HG03575 (cell line): ENCODE measurements at regions not wholly inside any gene's neighbourhood (a gene's known extent, or its start where the extent isn't known, plus 50 kb on each side); places are given as distances from the start of the nearest gene placed in this dataset.
"Not testable (repeated sequence)": the region's sequence is repeated elsewhere in the genome, so short reads cannot be mapped to it uniquely, and the experiment has no call there.

Experiments used
- ATAC-seq: cut with Tn5 transposase; IDR thresholded peaks from one replicate; pipeline ENCODE4 v1.9.1; 2021; ENCODE audit not compliant: unreplicated experiment, insufficient number of reproducible peaks, low FRiP score; ENCODE audit errors: extremely low read depth

DNA sequence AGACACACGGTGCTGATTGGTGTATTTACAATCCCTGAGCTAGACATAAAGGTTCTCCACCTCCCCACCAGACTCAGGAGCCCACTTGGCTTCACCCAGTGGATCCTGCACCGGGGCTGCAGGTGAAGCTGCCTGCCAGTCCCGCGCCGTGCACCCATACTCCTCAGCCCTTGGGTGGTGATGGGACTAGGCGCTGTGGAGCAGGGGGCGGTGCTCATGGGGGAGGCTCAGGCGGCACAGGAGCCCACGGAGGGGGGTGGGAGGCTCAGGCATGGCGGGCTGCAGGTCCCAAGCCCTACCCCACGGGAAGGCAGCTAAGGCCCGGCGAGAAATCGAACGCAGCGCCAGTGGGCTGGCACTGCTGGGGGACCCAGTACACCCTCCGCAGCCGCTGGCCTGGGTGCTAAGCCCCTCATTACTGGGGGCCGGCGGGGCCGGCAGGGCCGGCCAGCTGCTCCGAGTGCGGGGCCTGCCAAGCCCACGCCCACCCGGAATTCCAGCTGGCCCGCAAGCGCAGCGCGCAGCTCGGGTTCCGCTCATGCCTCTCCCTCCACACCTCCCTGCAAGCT lies 1447.2 kb downstream of the RAPGEF2 start:
- ATAC-seq = not testable (repeated sequence)

DNA sequence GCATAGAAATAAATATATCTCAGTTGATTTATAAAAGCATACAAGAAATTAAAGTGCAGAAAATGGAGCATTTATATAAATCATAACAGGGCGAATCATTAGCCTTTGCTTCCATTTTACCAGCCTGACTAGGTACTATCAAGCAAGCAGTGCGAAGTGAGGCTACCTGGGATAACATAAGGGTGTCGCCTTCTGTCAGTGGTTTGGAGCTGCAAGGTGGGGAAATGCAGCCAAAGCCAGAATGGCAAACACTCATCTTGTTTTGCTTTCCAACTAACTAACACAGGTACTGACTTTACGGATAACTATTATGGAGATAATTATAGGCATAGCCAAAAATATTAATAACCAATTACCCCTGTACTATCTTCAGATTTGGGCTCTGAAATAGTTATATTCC lies 1459.8 kb downstream of the RAPGEF2 start:
- no peak for ATAC-seq

DNA sequence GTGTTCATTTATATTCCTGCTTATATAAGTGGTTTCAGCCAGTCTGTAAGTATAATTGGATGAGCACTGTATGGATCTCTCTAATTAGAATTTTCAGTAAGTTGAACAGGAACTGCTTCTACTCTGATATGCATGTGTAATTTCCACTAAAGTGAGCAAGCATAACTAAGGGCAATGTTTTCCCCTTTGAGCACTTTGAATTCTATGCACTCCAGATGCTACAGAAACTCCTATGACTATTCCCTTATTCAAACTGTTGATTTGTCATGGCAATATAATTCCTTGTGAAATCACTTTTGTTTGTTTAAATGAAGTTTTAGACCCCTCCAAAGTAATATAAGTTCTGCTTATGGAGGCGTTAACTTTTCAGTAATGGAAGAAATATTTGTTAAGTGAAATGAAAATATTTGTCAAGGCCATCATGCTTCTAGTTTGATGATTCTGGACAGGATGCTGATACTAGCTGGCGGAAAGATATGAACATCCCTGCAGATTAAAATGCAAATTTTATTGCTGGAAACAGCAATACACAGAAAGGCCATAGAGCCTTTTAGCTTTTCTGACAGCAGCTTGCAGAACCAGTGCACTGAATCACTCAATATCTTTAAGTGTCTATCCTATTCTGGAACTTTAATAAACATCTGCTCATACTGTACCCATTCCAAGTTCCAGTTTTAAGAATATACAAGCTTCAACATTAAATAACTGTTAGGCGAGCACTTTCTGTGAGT lies 1460.8 kb downstream of the RAPGEF2 start:
- ATAC-seq = no peak

DNA sequence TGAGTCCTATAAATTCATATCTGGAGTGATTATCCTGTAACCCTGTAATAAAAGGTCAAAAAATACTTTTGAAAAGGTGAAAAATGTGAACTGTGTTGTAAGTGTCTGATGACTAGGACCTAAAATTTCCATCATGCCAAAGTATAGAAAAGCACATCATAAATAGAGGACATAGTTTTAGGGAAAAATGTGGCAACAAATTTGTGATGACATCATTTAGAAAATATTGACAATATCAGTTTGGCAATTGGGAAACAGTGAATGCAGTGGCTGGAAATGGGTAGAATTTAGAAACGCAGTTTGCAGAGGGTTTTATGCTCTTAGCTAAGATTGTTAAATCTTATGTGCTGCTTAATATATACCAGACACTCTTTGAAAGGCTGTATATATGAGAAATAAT lies 1464.8 kb downstream of the RAPGEF2 start:
- ATAC-seq = no peak

DNA sequence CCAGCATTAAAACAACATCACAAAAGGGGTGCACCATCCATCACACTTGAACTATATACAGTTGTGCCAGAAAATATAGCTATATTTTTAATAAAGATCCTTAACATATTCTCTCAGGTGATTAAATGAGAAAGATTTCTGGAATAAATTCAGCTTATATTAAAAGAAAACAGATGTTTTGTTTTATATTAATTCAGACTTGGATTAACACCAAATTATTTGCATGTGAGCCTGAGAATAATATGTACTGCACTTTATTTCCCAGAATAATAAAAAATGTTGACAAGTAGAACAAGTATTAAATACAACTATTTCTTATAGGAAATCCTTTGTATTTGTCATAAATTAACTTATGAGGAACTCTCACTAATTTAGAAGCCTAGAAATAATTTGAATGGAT lies 1467.4 kb downstream of the RAPGEF2 start:
- ATAC-seq = no peak

DNA sequence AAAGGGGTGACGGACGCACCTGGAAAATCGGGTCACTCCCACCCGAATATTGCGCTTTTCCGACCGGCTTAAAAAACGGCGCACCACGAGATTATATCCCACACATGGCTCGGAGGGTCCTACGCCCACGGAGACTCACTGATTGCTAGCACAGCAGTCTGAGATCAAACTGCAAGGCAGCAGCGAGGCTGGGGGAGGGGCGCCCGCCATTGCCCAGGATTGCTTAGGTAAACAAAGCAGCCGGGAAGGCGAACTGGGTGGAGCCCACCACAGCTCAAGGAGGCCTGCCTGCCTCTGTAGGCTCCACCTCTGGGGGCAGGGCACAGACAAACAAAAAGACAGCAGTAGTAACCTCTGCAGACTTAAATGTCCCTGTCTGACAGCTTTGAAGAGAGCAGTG lies 1471.4 kb downstream of the RAPGEF2 start:
- ATAC-seq = not testable (repeated sequence)

DNA sequence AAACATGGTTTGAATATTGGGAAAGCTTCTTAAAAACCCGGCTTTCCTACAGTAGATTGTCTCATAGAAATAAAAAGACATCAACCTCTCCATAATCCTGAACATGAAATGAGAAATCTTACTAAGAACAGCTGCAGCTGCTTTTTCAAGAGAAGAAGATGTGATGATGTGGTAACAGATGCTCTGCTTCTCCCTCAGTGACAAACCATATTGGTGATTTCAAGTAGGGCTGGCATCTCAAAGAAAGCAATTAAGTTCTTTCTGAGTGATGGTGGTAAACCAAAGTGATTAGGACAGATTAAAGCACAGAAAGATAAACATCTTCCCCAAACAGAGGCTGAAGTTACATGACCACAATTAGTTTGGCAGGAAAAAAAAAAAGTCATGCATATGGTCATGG lies 1477.7 kb downstream of the RAPGEF2 start:
- ATAC-seq = no peak

DNA sequence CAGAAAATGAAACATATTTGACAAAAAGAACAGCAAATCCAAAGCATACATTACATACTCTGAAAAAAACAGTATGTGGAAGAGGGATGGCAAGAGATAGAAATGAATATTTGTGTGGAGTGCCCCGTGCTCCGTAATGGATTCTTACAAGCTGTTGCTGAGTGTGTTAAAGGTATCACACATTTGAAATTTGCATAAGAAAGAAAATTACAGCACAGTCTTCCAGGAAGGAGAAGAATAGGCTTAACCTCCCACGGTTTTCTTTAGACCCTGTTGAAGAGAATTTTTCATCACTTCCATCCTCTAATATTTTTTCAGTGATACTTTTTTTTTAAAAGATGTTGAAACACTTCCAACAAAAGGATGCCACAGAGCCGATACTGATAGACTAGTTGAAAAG lies 1489.4 kb downstream of the RAPGEF2 start:
- no peak for ATAC-seq

DNA sequence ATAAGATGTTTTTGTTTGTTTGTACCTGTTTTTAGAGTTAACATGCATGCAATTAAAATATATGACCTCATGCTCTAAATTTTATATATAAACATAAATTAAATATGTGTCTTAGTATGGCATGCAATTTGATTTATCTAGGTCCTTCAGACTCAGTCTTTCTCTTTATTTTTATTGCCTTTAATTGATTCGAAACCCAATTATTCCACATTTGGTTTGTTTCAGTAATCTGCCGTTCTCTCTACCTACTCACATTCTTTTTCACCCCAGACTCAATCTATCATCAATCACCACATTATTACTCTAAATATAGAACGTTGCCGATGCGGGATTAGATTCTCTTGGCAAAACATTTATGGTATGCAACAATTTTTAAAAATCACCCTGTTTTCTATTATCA lies 1492.8 kb downstream of the RAPGEF2 start:
- no peak for ATAC-seq

DNA sequence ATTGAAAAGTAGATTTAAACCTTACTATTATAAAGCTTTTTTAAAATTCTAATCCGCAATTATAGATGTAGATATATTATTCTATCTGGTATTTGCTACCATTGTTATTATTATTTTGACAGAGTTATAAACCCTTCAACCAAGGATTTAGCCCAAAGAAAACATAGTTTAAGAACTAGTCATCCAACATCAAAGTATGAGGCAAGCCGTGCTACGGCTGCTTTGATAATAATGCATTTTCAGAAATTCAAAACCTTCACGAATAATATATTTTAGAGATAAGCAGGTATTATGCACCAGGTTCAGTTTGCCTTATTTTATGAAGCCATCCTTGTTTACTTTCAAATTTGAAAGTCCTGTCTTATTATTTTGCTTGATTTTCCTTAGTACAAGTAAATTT lies 1501.7 kb downstream of the RAPGEF2 start:
- ATAC-seq = no peak

DNA sequence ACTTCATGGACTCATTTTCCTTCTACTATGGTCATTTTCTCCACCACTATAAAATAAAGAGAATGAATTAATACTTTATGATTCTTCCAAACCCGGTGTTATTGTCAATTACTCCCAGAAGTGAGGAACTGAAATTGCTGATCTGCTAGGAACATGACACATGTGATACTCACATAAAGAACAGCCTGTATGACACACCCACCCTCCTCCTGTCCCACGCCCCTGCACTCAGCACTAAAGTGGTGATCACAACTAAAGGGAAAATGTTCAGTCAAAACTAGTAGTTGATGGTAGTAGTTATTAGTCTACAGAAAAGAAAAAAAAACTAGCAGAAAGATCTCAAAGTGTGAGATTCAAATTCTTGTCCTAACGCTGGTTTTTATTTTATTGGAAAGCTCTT lies 1508.3 kb downstream of the RAPGEF2 start:
- no peak for ATAC-seq

DNA sequence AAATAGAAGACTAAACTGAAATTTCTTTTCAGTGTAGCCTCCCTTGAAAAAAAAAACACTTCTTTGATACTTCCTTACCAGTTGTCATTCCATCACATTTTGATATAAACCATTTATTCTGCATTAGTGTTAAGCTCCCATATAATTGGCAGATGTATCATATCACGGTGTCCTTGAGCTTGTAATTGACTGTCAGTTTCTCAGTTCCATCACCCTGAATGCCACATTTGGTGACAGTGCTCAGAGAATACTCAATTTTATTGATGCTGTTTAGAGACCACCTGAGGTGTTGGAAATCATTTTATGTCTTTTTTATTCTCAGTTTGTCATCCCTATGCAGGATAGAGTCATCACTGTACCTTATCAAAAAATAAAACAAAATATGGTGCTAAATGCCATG lies 1528.2 kb downstream of the RAPGEF2 start:
- ATAC-seq = no peak

DNA sequence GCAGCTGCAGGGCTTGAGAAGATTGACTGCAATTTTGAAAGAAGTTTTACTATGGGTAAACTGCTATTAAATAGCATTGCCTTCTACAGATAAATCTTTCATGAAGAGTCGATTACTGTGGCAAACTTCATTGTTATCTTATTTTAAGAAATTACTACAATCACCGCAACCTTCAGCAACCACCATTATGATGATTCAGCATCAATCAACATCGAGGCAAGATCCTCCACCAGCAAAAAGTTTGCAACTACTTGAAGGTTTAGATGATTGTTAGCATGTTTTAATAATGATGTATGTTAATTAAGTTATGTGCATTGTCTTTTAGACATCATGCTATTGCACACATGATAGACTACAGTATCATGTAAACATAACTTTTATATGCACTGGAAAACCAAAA lies 1511.0 kb downstream of the FSTL5 start:
- ATAC-seq = no peak

DNA sequence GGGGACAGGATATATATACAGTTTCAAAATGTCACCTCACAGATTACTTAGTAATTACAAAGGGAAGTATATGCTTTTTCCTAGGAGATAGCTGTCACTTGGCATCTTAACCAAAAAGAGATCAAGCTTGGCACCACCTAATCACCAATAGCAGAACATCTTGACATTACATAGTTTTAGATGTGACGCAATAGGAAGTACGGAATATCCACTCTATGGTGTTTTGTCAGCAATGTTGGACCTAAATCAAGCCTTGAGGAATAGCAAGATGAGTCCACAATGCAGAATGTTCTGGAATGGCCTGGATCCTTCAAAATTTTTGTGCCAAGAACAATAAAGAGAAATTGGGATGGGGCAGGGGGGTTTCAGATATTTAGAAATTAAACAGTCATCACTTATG lies 1488.2 kb downstream of the FSTL5 start:
- no peak for ATAC-seq

DNA sequence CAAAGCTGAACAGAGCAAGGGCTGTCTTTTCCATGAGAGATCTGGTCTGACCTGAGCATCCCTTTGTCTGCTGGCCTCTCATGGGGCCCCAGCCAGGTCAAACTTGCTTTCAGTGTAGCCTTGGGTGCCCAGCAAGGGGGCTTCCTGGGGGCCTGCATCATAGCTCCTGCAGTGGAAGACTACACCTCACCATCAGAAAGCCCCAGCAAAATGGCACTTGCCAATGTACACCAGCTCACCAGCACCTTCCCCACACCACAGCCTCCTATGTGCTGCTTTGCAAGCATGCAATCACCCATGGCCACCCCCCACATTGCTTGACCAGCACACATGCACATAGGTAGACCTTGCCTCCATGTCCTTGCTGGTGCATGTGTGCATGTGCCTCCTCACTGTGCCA lies 1478.1 kb downstream of the FSTL5 start:
- ATAC-seq = no peak

DNA sequence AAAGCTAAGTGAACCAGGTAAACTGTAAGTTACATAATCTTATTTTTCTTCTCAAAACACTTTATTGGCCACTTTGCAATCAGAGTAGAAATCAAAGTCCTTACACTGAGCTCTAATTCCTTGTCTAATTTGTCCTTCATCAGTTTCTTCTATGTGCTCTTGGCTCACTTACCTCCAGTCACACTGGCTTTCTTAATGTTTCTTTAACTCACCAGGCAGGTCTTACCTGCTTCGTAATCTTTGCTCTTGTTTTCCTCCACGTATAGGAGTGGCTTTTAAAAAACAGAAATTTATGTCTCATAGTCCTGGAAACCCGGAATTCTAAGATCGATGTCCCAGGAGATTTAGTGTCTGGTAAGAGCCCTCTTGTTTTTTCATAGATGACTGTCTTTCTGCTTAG lies 1462.1 kb downstream of the FSTL5 start:
- no peak for ATAC-seq

DNA sequence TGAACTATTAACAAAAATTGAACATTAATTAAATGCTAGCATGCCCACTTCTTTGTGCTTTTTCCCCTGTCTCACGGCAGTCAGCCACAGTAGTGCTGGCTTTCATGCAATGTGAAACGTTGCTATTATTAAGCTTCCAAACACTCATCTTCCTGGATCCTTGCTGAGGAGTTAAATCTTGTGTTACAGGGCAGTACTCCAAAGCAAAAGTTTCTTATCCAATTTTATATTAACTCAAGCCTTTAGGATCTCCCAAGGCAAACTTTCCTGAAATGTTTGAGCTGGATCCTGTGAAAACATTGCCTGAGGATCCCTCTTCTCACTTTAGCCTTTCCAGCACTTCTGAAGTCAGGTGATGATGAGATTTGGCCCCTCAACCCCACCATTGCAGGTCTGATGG lies 1454.8 kb downstream of the FSTL5 start:
- no peak for ATAC-seq

DNA sequence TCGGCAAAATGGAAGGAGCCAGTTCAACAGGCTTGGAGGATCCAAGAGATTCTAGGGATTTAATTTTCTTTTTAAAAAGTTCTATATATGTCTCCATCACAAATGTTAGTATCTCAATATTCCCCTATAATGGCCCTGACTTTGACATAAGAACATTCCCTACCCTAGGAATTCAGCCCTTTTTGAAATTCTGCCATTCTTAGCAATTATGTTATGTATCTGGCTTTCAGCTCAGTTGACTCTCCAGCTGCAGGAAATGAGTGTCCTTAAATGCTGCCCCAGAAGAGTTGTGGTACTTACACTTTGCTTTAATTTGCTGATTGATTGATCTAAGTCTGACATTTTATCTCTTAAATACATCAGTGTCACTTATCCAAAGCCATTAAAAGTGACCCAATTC lies 1454.3 kb downstream of the FSTL5 start:
- no peak for ATAC-seq

DNA sequence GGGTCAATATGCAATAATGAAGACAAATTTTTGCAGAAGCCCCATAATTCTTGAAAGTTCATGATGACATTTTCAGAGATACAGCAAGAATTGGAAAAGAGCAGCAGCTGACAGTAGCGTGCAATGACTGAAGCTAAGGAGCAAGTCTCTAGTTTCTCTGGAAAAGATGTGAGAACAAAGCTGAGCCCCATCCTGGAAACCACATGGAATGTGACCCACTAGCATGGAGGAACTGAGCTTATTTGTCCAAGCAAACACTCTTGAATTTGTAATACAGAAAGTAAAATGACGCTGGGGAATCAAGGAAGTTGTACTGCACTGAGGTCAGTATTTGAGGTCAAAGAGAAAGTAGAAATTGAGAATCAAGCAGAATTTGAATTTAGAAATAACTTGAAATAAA lies 1447.2 kb downstream of the FSTL5 start:
- no peak for ATAC-seq

DNA sequence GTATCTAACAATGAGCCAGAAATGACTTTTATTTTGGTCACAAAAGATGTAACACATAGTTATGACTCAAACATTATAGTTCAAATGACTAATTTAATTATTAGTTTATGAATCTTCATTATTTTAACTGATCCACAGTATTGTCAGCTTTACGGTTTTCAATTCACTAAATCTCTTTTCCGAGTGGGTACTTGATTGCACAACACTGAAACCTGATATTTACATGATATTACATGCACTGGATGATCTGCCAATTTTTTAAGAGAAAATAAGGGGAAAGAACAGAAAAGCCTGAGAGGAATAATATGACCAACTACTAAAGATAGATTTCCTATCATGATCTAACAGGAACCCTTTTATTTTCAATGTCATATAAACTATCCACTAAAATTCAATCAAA lies 1446.0 kb downstream of the FSTL5 start:
- no peak for ATAC-seq

DNA sequence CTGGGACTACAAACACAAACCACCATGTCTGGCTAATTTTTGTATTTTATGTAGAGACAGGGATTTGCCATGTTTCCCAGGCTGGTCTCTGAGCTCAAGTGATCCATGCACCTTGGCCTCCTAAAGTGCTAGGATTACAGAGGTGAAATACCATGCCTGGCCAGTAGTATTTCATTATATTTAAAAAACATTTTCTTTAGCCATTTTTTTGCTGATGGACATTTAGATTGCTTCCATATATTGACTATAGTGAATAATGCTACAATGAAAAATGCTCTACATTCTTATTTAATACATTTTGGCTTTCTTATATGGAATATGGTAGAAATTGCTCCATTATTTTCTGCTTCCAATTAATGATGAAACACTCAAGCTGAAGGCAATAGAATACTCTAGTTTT lies 1439.7 kb downstream of the FSTL5 start:
- no peak for ATAC-seq
